Ovary (tissue), 3 donors: ENCODE measurements at regions not wholly inside any gene's neighbourhood (a gene's known extent, or its start where the extent isn't known, plus 50 kb on each side); places are given as distances from the start of the nearest gene placed in this dataset.

Experiments used
- CTCF ChIP-seq, 3 donors: fragments of 450-650 bp in 2 of 3; fragments of 200-600 bp in 1 of 3; IDR thresholded peaks; one replicate each; pipeline versions ENCODE4 v1.5.1 to v1.8.0; 2016 to 2022; ENCODE audit warnings: antibody characterized with exemption in 3 of 3, mild to moderate bottlenecking in 1 of 3
- EP300 ChIP-seq: sonication (generic); formaldehyde crosslinking; IDR thresholded peaks from one replicate; pipeline ENCODE4 v1.6.1; 2017; ENCODE audit warnings: antibody characterized with exemption
- POLR2A ChIP-seq: fragments of 450-650 bp; IDR thresholded peaks from one replicate; pipeline ENCODE4 v1.6.1; 2017; ENCODE audit warnings: antibody characterized with exemption, mild to moderate bottlenecking, moderate library complexity
- donor health status: DM: no; HTN: no; CAD: no.

GRCh38 chr10:34885898-34886297 is 70.8 kb upstream of the PARD3 start:
- no peak for TF ChIP-seq POLR2A
- TF ChIP-seq CTCF (IDR thresholded peaks at IDR 0.05) = no peak
- TF ChIP-seq EP300 = no peak
